Stimulated activated CD4-positive, alpha-beta T cell treated with anti-CD3 and anti-CD28 coated beads, Interleukin-15, amount 100 ng/mL, for 48 hours (primary cell): ENCODE measurements at regions not wholly inside any gene's neighbourhood (a gene's known extent, or its start where the extent isn't known, plus 50 kb on each side); places are given as distances from the start of the nearest gene placed in this dataset.
"Not testable (repeated sequence)": the region's sequence is repeated elsewhere in the genome, so short reads cannot be mapped to it uniquely, and the experiment has no call there.

ENCODE experiments used
- DNase-seq, 2 donors: peaks; one replicate each; pipeline ENCODE4 v3.0.0-alpha.2; 2020; ENCODE audit warnings: low read depth in 2 of 2

DNA sequence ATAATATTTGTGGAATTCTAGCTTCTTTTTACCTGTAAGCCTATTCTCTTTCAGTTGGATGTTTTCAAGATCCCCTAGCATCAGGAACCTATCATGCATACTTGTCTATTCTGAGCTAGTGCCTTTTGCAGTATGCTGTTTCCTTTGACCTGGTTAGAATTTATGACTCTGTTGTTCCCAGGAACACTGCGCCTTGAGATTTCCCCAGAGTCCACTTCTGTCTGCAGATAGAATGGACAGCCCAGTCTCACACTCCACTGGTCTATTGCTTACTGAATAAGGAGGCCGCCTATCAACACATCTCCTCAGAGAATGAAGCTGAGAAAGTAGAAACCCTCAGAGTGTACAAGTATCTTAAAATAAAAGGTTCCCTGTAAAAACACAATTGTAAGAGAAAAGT is 465.1 kb upstream of the GALNTL6 start:
- no peak for DNase-seq

- no peak for DNase-seq
Measured at GRCh38 chr4:171342646-171343045, 470.6 kb upstream of the GALNTL6 start.

- no peak for DNase-seq
Measured at GRCh38 chr4:171340258-171340657, 472.9 kb upstream of the GALNTL6 start.

- DNase-seq = no peak
Measured at GRCh38 chr4:171334549-171334948, 478.7 kb upstream of the GALNTL6 start.

GRCh38 chr4:171308661-171309060 is 504.5 kb upstream of the GALNTL6 start:
- no peak for DNase-seq

- not testable (repeated sequence) for DNase-seq
Measured at GRCh38 chr4:171298048-171298718, 515.0 kb upstream of the GALNTL6 start.

GRCh38 chr4:171288816-171289432 is 524.3 kb upstream of the GALNTL6 start:
- DNase-seq = no peak

DNA sequence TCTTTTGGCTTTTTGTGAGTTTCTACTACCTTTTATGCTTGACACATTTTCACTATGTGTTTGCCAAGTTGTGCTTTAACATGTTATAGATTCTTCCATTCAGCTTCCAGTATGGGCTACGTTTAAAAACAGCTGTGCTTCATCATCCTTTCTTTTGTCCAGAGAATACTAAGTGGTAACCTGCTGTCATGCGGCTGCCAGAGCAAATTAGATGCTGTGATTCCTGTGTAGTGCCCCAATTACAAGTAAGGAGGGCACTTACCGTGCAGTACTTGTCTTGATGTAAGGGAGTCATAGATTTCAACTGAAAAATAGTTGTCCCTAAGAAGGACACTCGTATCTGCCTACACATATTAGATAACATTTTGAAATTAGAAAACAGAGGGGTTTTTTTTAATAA is 531.8 kb upstream of the GALNTL6 start:
- DNase-seq = no peak

DNA sequence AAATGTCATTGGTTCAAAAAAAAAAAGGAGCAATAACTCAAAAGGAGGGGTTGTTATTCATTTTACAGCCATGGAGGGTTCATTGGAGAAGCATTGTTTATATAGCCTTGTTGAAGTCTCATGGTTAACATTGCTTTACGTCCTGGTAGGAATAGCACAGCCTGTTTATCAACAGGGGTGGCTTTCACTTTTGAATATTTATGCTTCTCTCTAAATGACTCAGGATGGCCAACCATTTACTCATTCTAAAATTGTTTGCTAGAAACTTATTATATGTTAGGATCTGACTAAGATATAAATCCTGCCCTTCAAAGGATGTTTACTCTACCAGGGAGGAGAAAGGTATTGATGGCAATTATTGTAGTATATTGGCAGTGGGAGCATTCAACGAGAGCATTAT is 534.1 kb upstream of the GALNTL6 start:
- no peak for DNase-seq

- DNase-seq = no peak
Measured at GRCh38 chr4:171266671-171267070, 546.5 kb upstream of the GALNTL6 start.

- DNase-seq = no peak
Measured at GRCh38 chr4:171265190-171265818, 547.9 kb upstream of the GALNTL6 start.

DNA sequence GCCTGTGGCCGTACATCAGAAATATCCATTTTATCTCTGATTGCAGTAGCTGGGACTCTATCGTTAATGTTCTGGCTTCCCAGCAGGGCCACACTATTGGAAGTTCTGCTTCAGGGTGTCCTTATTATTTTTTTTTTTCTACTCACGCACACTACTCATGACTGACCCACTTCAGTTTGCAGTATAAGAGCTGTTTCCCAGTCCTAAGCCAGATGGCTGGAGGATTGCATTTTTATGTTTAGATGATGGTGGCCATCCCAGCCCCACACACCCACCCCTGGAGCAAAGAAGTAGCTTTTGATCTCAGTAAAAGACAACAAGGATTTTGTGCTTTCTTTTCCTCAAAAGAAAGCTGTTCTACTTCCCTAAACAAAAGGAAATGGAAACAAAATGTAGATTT is 557.0 kb upstream of the GALNTL6 start:
- no peak for DNase-seq

DNA sequence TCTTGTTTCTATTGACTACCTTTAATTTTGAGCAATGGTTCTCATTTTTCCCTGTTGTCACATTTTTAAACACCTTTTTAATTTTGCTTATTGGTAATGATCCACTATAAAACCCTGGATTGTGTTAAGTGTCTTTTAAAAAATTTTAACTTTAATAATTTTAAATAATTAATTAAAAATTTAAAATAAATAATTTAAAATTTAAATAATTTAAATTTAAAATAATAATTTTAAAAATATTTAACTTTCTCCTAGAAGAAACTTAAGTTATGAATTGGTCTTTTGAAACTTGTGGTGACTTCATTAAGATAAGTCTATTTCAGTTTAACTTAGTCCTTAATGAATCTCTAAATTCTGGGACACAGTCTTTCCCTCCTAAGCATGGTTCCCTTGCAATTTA is 566.3 kb upstream of the GALNTL6 start:
- no peak for DNase-seq

GRCh38 chr4:171242831-171243230 is 570.4 kb upstream of the GALNTL6 start:
- no peak for DNase-seq

DNA sequence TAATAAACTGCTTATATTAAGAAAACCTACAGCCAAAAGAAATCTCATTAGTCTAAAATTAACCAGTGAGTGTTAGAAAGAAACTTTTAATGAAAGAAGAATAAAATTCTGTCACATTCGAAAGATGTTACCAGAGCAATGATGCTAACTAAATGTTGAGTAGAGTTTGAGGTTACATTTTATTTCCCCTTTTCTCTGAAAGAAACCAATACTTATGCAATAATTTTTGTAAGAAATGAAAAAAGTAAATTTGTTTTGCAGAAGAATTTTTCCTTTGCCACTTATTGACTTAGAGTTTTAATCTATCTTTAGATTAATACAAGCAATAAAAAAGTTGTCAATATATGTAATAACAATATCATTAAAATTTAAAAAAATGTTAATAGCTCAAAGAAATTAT is 574.0 kb upstream of the GALNTL6 start:
- DNase-seq = no peak

DNA sequence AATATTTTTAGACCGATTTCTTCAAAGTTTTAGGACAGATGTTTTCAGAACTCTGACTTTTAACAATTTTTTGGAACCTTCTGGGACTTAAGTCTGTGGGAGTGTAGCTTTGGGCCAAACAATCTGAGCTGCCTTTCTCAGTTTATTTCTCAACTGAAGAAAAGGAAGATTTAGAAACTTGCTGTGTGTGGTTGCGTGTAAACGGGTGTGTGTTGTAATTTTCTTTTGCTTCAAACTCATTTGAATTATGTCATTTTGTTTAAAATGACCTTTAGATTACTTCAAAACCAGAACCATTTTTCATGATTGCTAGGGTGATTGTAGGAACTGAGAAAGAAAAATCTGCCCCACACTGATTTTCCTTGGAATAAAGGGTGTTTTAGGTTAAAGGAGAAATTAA is 577.7 kb upstream of the GALNTL6 start:
- no peak for DNase-seq

DNA sequence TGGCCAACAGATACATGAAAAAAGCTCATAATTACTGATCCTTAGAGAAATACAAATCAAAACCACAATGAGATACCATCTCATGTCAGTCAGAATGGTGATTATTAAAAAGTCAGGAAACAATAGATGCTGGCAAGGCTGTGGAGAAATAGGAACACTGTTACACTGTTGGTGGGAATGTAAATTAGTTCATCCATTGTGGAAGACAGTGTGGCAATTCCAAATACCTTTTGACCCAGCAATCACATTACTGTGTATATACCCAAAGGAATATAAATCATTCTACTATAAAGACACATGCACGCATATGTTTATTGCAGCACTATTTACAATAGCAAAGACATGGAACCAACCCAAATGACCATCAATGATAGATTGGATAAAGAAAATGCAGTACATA is 583.9 kb upstream of the GALNTL6 start:
- not testable (repeated sequence) for DNase-seq

- no peak for DNase-seq
Measured at GRCh38 chr4:171221181-171221580, 592.0 kb upstream of the GALNTL6 start.

DNA sequence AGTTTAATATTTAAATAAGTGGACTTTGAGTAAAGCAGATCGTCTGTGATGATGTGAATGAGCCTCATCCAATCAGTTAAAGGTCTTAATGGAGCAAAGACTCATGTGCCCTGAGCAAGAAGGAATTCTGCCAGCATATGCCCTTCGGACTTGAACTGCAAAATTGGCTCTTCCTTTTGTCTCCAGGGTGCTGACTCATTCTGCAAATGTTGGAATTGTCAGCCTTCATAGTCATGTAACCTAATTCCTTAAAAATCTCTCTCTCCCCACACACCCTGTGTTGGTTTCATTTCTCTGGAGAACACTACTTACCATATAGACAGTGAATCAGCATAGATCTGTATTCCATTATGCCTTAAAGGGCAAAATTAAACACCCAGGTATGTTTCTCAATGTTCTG is 609.8 kb upstream of the GALNTL6 start:
- DNase-seq = no peak

- no peak for DNase-seq
Measured at GRCh38 chr4:171202908-171203307, 610.3 kb upstream of the GALNTL6 start.

GRCh38 chr4:171186700-171187099 is 626.5 kb upstream of the GALNTL6 start:
- no peak for DNase-seq

- DNase-seq = no peak
Measured at GRCh38 chr4:171181090-171181489, 632.1 kb upstream of the GALNTL6 start.

DNA sequence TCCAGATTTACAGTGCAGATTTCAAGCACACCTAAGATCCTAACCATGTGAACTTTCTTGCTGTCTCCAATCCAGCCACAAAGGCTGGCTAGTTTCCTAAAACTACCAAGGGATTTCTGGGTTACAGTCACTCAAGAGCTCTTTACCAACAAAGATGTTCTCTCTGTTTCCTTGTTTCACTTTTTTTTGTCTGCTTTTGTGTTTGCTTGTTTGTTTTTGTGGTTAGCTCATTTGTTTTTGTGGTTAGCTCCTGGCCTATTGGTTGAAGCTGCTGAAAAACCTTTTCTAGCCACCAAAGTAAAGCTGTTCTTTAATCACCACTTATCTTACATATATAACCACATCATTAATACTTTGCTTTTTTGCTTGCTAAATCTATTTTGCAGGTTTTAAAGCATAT is 642.5 kb upstream of the GALNTL6 start:
- no peak for DNase-seq
